ENCODE measurements at regions not wholly inside any gene's neighbourhood (a gene's known extent, or its start where the extent isn't known, plus 50 kb on each side); places are given as distances from the start of the nearest gene placed in this dataset.

DNA sequence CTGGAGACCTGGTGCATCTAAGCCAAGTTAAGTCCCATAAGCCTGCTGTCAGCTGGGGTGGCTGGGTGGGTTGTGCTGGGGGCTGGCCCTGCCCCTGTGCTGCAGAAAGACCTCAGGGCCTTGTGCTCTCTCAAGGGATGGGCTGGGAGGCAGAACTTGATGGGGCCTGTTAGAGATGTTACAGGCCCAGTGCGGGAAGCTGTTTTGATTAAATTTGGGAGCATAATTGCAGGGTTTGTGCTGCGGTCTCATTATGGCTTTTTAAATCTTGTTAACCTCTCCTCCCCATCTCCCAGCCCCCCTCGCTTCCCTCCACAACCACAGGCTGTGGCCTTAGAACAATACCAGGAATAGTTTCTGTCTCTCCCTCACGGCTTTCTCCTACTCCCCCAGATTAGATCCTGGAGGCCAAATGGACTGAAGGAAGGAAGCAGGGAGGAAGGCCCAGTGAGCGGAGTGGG lies 87.6 kb upstream of the TLE3 start:
- TF ChIP-seq, protein P1, sequence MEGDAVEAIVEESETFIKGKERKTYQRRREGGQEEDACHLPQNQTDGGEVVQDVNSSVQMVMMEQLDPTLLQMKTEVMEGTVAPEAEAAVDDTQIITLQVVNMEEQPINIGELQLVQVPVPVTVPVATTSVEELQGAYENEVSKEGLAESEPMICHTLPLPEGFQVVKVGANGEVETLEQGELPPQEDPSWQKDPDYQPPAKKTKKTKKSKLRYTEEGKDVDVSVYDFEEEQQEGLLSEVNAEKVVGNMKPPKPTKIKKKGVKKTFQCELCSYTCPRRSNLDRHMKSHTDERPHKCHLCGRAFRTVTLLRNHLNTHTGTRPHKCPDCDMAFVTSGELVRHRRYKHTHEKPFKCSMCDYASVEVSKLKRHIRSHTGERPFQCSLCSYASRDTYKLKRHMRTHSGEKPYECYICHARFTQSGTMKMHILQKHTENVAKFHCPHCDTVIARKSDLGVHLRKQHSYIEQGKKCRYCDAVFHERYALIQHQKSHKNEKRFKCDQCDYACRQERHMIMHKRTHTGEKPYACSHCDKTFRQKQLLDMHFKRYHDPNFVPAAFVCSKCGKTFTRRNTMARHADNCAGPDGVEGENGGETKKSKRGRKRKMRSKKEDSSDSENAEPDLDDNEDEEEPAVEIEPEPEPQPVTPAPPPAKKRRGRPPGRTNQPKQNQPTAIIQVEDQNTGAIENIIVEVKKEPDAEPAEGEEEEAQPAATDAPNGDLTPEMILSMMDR (conservative IDR thresholded peaks at IDR 0.05; ENCODE audit: low read depth, low read length), result no peak
- DNase-seq (ENCODE audit: low read depth), result no peak
- no peak overlapping the region for H3K4me3 ChIP-seq (ENCODE audit: low read depth, low read length)

DNA sequence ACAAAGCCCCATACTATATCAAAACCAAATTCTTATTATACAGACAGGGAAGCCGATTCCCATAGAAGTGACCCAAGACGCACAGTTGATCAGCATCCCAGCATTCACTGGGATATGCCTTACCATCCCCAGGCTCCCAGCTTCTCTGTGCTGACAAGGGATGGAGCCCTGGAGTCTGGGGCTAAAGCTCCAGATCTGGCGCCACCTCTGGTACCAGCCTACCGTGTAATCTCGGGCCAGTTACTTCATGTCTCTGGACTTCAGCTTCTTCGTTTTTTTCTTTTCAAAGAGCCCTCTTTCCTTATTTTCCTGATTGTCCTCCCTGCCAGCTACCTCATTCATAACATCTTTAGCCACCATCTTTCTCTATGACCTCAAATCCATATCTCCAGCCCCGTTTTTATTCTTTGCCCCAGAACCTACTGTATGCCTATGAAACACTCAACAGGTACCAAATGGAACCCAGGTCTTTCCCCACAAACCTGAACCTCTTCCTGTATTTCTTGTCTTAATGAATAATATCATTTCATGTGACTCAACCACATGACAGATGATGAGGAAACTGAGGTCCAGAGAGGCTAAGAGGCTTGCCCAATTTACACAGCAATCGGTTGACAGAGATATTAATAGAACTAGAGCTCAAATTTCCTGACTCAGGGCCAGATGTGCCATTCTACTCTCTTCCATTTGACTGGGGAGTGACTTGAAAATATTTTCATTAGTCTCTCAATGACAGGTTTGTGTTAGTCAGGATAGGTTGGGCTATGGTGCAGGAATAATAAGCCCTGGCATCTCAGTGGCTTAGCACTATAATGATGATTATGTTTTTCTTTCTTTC lies 85.4 kb upstream of the TLE3 start:
- no peak for DNase-seq (ENCODE audit: low read depth)
- TF ChIP-seq, protein P1 (conservative IDR thresholded peaks at IDR 0.05; ENCODE audit: low read depth, low read length), result peak; percentile 24
- no peak overlapping the region for H3K4me3 ChIP-seq (ENCODE audit: low read depth, low read length)

DNA sequence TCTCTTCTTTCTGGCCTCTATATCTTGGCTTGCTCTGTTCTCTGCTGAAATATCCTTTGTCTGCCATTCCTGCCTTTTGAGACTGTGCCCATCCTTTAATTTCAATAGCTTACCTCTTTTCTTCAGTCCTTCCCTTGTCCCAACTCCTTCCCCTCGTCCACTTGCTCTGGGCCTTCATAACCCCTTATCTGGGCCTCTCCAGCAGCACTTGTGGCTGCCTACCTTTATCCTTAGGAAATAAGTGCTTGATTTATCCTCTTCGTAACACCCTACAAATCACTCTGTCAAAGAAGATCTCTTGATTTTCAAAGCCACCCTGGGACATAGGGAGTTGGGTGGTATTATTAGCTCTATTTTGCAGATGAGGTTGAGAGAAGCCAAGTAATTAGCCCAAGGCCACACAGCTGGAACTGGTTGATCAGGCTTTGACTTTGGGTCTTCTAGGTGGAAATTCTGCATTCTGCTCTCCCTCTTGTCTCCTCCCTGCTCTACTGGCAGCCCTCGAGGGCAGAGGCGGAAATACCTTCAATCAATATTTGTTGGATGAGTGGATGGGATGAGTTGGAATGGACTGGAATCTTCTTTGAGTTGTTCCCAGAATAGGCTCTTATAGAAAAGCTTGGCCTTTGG lies 84.0 kb upstream of the TLE3 start:
- no peak overlapping the region for H3K4me3 ChIP-seq (ENCODE audit: low read depth, low read length)
- TF ChIP-seq, protein P1 (conservative IDR thresholded peaks at IDR 0.05; ENCODE audit: low read depth, low read length), result no peak
- no peak for DNase-seq (ENCODE audit: low read depth)

DNA sequence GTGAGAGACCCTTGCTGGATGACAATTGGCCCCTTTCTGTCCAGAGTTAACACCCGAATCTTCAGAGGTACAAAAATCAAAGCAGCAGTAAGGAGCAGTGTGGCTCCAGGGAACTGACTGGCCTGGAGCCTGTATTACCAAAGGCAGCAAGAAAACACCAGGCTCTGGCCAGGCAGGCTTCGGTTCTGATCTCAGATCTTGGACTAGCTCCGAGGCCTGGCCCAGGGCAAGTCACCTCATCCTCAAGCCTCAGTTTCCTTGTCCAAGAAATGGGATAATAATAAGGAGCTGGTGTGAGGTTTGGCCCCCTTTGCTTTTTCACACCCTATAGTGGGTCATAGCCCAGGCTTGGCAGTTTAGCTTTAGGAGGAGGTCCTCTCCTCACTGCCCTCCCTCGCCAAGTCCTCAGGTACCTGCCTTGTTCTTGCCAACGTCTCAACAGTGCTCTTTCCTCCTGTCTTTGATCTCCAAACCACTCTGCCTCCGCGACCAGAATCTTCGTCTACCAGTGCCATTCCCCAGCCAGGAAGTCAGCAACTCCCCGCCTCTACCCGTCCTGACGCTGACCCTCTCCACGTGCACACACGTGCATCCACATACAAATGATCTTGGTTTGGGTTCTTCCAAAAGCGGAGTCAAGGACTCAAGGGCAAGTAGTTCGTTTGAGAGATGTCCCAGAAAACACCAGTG lies 82.6 kb upstream of the TLE3 start:
- DNase-seq (ENCODE audit: low read depth), result no peak
- H3K4me3 ChIP-seq (ENCODE audit: low read depth, low read length), result no peak overlapping the region
- TF ChIP-seq, protein P1 (conservative IDR thresholded peaks at IDR 0.05; ENCODE audit: low read depth, low read length), result no peak

DNA sequence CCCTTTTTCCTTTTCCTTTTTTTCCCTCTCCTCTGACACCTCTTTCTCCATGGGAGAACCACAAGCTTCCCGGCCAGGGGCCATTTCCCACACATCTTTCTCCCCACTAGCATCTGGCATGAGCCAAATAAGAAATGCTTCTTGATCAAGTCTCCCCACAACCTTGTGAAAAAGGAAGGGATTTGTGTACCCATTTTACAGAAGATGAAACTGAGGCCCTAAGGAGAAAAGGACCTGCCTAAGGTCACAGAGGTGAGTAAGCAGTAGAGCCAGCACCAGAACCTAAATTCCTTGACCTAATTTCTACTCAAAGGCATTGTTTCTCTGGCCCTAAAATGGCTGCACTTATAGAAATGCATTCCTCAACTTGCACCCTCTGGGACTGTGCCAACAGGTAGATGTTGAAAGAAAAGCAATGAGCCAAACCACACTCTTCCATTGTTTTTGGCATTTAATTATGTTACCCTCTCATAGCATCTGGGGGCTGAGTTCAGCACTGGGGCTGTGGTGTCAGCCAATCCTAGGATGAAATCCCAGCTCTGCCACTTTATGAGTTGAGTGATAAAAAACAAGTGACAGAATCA lies 81.7 kb upstream of the TLE3 start:
- H3K4me3 ChIP-seq (ENCODE audit: low read depth, low read length), result no peak overlapping the region
- DNase-seq (ENCODE audit: low read depth), result no peak
- TF ChIP-seq, protein P1 (conservative IDR thresholded peaks at IDR 0.05; ENCODE audit: low read depth, low read length), result no peak

DNA sequence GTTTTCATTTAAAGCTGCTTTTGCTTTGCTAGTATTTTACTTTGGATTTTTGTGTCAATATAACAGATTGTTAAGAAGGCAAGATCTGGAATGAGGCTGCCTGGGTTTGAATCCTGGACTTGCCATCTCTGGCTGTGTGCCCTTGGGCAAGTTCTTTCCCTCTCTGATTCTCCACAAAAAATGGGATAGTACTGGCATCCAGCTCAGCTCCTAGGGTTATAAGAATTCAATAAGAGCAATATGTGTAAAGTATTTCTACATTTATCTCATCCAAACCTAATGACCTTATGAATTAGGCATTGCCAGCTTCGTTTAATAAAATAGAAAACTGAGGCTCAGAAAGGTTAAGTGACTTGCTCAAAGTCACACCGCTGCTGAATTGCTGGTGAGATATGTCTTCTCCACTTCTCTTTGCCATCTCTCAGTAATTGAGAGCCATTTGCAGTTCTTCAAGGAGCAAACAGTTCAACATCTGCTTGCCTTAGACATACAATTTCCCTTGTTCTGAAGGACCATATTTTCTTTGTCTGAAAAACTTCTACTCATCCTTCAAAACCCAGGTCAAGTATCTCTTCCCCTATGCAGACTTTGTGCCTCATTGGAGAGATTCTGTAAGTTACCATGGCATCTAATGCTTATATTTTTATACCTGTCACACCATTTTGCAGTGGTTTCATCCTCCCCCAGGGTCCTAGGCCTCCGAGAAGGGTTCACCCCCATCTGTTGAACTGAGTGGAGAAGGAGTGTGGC lies 80.8 kb upstream of the TLE3 start:
- no peak for DNase-seq (ENCODE audit: low read depth)
- TF ChIP-seq, protein P1 (conservative IDR thresholded peaks at IDR 0.05; ENCODE audit: low read depth, low read length), result no peak
- no peak overlapping the region for H3K4me3 ChIP-seq (ENCODE audit: low read depth, low read length)
